K562 (cell line): ENCODE measurements at regions not wholly inside any gene's neighbourhood (a gene's known extent, or its start where the extent isn't known, plus 50 kb on each side); places are given as distances from the start of the nearest gene placed in this dataset.

Experiments
- ETS2 ChIP-seq: IDR thresholded peaks from 2 replicates; pipeline ENCODE4 v1.6.1; 2016; ENCODE audit warnings: borderline replicate concordance, missing genetic modification characterization, mild to moderate bottlenecking, moderate library complexity, missing compliant biosample characterization; ENCODE audit not compliant: poor library complexity, severe bottlenecking
- EZH2 ChIP-seq: IDR thresholded peaks from 2 replicates; pipeline ENCODE4 v1.6.1; 2012; ENCODE audit warnings: low read depth, mild to moderate bottlenecking, inconsistent platforms, low read length, borderline replicate concordance
- GTF2F1 ChIP-seq: IDR thresholded peaks from 2 replicates; pipeline ENCODE4 v1.6.1; 2011; ENCODE audit warnings: low read depth, low read length, improper control_type of control experiment
- SRF ChIP-seq, 2 experiments: fragments of 250-450, 450-650 bp in 1 of 2; sonication (Bioruptor Pico) in 1 of 2; sonication (generic) in 1 of 2; formaldehyde crosslinking; IDR thresholded peaks; 2 replicates each; pipeline versions ENCODE4 v1.5.0 to v1.5.1; 2020 to 2022; ENCODE audit warnings: mild to moderate bottlenecking in 1 of 2, missing genetic modification reagents in 1 of 2
- TCF7L2 ChIP-seq: fragments of 150-350 bp; IDR thresholded peaks from 2 replicates; pipeline ENCODE4 v1.6.1; 2016; ENCODE audit warnings: low read depth, mild to moderate bottlenecking, low read length, moderate library complexity
- TF ChIP-seq, protein P1 (sequence below), 3 experiments: IDR thresholded peaks in 2 of 3; conservative IDR thresholded peaks in 1 of 3; 2 replicates each; pipeline ENCODE4 v1.5.1; 2011 to 2012; ENCODE audit warnings: low read length in 3 of 3, mild to moderate bottlenecking in 3 of 3, control low read depth in 2 of 3, improper control_type of control experiment in 1 of 3, inconsistent platforms in 1 of 3, low read depth in 1 of 3, mixed read lengths in 1 of 3, moderate library complexity in 1 of 3; ENCODE audit not compliant: insufficient read depth in 2 of 3
- TF ChIP-seq, protein P2 (sequence below): IDR thresholded peaks from 3 replicates; pipeline ENCODE4 v1.6.1; 2011; ENCODE audit warnings: borderline replicate concordance, mild to moderate bottlenecking; ENCODE audit not compliant: insufficient read length, insufficient read depth
- TF ChIP-seq, protein P3 (sequence below), 2 experiments: fragments of 450-650 bp; conservative IDR thresholded peaks; 2 replicates each; pipeline ENCODE4 v1.6.1; 2017; ENCODE audit warnings: mild to moderate bottlenecking in 2 of 2, moderate library complexity in 2 of 2

DNA sequence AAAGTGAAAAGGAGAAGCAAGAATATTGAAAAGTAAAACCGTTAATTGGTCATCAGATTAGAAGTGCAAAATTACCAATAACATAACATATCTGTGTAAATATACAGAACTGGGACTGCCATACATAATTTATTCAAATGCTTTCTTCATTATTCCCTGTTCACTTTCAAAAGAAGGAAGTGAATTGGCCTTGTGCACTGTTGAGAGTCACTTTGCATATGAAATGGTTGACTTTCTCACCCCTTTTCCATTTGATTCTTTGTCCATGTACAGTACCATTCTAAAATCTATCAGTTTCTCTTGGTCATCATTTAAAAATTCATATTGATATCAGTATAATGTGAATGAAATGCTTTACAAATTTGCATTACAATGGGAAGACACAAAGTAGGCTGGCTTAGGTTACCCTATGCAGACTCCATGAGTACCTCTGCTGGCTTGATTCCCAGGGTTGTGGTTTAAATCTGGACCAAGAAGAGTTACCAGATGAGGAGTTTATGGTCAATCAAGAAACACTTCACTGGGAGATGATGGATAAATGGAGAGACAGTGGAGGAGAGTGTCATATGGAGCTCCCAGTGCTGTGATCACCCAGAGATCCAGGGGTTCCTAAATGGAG lies 210.9 kb upstream of the TOPAZ1 start:
- TF ChIP-seq, protein P1, sequence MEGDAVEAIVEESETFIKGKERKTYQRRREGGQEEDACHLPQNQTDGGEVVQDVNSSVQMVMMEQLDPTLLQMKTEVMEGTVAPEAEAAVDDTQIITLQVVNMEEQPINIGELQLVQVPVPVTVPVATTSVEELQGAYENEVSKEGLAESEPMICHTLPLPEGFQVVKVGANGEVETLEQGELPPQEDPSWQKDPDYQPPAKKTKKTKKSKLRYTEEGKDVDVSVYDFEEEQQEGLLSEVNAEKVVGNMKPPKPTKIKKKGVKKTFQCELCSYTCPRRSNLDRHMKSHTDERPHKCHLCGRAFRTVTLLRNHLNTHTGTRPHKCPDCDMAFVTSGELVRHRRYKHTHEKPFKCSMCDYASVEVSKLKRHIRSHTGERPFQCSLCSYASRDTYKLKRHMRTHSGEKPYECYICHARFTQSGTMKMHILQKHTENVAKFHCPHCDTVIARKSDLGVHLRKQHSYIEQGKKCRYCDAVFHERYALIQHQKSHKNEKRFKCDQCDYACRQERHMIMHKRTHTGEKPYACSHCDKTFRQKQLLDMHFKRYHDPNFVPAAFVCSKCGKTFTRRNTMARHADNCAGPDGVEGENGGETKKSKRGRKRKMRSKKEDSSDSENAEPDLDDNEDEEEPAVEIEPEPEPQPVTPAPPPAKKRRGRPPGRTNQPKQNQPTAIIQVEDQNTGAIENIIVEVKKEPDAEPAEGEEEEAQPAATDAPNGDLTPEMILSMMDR (IDR thresholded peaks at IDR 0.05 in 2 of 3, conservative IDR thresholded peaks at IDR 0.05 in 1 of 3; ENCODE audit: insufficient read depth in 2 of 3, low read depth in 1 of 3, low read length in 3 of 3), result no peak
- TF ChIP-seq ETS2 (tag), result no peak
- TF ChIP-seq, protein P2, sequence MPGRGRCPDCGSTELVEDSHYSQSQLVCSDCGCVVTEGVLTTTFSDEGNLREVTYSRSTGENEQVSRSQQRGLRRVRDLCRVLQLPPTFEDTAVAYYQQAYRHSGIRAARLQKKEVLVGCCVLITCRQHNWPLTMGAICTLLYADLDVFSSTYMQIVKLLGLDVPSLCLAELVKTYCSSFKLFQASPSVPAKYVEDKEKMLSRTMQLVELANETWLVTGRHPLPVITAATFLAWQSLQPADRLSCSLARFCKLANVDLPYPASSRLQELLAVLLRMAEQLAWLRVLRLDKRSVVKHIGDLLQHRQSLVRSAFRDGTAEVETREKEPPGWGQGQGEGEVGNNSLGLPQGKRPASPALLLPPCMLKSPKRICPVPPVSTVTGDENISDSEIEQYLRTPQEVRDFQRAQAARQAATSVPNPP, result no peak
- no peak for TF ChIP-seq GTF2F1
- no peak for TF ChIP-seq EZH2
- TF ChIP-seq, protein P3, sequence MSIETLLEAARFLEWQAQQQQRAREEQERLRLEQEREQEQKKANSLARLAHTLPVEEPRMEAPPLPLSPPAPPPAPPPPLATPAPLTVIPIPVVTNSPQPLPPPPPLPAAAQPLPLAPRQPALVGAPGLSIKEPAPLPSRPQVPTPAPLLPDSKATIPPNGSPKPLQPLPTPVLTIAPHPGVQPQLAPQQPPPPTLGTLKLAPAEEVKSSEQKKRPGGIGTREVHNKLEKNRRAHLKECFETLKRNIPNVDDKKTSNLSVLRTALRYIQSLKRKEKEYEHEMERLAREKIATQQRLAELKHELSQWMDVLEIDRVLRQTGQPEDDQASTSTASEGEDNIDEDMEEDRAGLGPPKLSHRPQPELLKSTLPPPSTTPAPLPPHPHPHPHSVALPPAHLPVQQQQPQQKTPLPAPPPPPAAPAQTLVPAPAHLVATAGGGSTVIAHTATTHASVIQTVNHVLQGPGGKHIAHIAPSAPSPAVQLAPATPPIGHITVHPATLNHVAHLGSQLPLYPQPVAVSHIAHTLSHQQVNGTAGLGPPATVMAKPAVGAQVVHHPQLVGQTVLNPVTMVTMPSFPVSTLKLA (conservative IDR thresholded peaks at IDR 0.05), result no peak
- TF ChIP-seq TCF7L2, result no peak
- TF ChIP-seq SRF (CRISPR knock-in tag; IDR thresholded peaks at IDR 0.05), result no peak
